DND-41 (cell line): ENCODE measurements at regions not wholly inside any gene's neighbourhood (a gene's known extent, or its start where the extent isn't known, plus 50 kb on each side); places are given as distances from the start of the nearest gene placed in this dataset.

Source experiments
- CTCF ChIP-seq: IDR thresholded peaks from 2 replicates; pipeline ENCODE4 v1.5.1; 2012; ENCODE audit warnings: borderline replicate concordance, low read length, moderate library complexity, mild to moderate bottlenecking; ENCODE audit not compliant: poor library complexity, severe bottlenecking; ENCODE audit errors: extremely low read depth
- EZH2 ChIP-seq: IDR thresholded peaks from 3 replicates; pipeline ENCODE4 v1.6.1; 2012; ENCODE audit warnings: borderline replicate concordance, low read depth, mild to moderate bottlenecking, moderate library complexity, low read length, inconsistent platforms; ENCODE audit not compliant: severe bottlenecking

GRCh38 chr6:139603581-139603980, 229.1 kb upstream of the CITED2 start:
- TF ChIP-seq CTCF (no peak), EZH2 (no peak)
